NB4 (cell line): ENCODE measurements at regions not wholly inside any gene's neighbourhood (a gene's known extent, or its start where the extent isn't known, plus 50 kb on each side); places are given as distances from the start of the nearest gene placed in this dataset.

ENCODE experiments used
- CTCF ChIP-seq: IDR thresholded peaks from one replicate; pipeline ENCODE4 v1.5.1; 2012; ENCODE audit warnings: low read depth, low read length
- POLR2A ChIP-seq: IDR thresholded peaks from 2 replicates; pipeline ENCODE4 v1.6.1; 2011; ENCODE audit warnings: mild to moderate bottlenecking; ENCODE audit not compliant: insufficient read length; ENCODE audit errors: extremely low read depth

- no peak for TF ChIP-seq CTCF
- TF ChIP-seq POLR2A: no peak
These were observed 326.8 kb downstream of the SEC14L1 start for GRCh38 chr17:77467521-77467920.
